Loucy (cell line): ENCODE measurements at regions not wholly inside any gene's neighbourhood (a gene's known extent, or its start where the extent isn't known, plus 50 kb on each side); places are given as distances from the start of the nearest gene placed in this dataset.

Experiments
- EZH2phosphoT487 ChIP-seq: fragments of 200-600 bp; IDR thresholded peaks from 2 replicates; pipeline ENCODE4 v1.6.1; 2018; ENCODE audit warnings: antibody characterized with exemption, mild to moderate bottlenecking, moderate library complexity, borderline replicate concordance
- TF ChIP-seq, protein P1 (sequence below): fragments of 200-600 bp; sonication (generic); conservative IDR thresholded peaks from 2 replicates; pipeline ENCODE4 v1.5.1; 2014; ENCODE audit warnings: mild to moderate bottlenecking, antibody characterized with exemption, low read length

DNA sequence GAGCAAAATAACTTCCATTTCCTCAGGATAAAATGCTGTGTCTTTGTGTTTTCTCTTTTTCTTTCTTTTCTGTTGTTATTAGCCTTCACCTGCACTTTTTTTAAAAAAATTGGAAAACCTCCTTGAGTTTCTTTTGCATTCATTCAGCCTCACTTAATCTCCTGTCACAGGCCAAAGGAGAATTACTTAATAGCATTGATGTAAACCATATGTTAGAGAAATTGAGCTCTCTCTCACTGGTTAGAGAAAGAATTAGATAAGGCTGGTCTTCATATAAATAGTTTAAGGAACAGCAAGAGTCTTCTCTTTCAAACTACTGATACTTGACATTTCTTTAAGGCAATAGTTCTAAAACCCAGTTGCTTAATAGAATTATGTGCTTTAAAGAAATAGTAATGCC is 564.2 kb downstream of the TFAP2B start:
- TF ChIP-seq, protein P1, sequence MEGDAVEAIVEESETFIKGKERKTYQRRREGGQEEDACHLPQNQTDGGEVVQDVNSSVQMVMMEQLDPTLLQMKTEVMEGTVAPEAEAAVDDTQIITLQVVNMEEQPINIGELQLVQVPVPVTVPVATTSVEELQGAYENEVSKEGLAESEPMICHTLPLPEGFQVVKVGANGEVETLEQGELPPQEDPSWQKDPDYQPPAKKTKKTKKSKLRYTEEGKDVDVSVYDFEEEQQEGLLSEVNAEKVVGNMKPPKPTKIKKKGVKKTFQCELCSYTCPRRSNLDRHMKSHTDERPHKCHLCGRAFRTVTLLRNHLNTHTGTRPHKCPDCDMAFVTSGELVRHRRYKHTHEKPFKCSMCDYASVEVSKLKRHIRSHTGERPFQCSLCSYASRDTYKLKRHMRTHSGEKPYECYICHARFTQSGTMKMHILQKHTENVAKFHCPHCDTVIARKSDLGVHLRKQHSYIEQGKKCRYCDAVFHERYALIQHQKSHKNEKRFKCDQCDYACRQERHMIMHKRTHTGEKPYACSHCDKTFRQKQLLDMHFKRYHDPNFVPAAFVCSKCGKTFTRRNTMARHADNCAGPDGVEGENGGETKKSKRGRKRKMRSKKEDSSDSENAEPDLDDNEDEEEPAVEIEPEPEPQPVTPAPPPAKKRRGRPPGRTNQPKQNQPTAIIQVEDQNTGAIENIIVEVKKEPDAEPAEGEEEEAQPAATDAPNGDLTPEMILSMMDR: no peak
- no peak for TF ChIP-seq EZH2phosphoT487
